MCF 10A (cell line): ENCODE measurements at regions not wholly inside any gene's neighbourhood (a gene's known extent, or its start where the extent isn't known, plus 50 kb on each side); places are given as distances from the start of the nearest gene placed in this dataset.

ENCODE experiments used
- BruUV-seq: library from RNA; stranded (reverse); fragments of 400-500 nt; replicated peaks from 2 replicates; lab custom pipeline; 2021; lab: Mats Ljungman, UMichigan
- CTCF ChIA-PET: fragments of 300-600 bp; sonication (Branson Sonifier 250); formaldehyde crosslinking; extraction: SDS; loops from one replicate; lab custom pipeline; 2021; ENCODE audit warnings: antibody characterized with exemption, inconsistent platforms; lab: Yijun Ruan, JAX
- POLR2A ChIA-PET: fragments of 300-600, 350-650 bp; sonication (Branson Sonifier 250); formaldehyde crosslinking; extraction: SDS; loops from one replicate; lab custom pipeline; 2020; ENCODE audit warnings: antibody characterized with exemption, inconsistent platforms; lab: Yijun Ruan, JAX
- DNase-seq: peaks from one replicate; pipeline ENCODE4 v3.0.0-alpha.2; 2018; ENCODE audit not compliant: unreplicated experiment
- H3K27ac Mint-ChIP-seq: one replicate; pipeline ENCODE4 v1.8.0; 2022; ENCODE audit warnings: mild to moderate bottlenecking, low read depth, mixed read lengths; ENCODE audit not compliant: unreplicated experiment
- H3K27me3 Mint-ChIP-seq: one replicate; pipeline ENCODE4 v1.8.0; 2022; ENCODE audit warnings: mixed read lengths; ENCODE audit not compliant: insufficient read depth, unreplicated experiment
- H3K36me3 Mint-ChIP-seq: one replicate; pipeline ENCODE4 v1.8.0; 2022; ENCODE audit warnings: mild to moderate bottlenecking, moderate library complexity, mixed read lengths; ENCODE audit not compliant: insufficient read depth, unreplicated experiment
- H3K4me1 Mint-ChIP-seq: one replicate; pipeline ENCODE4 v1.8.0; 2022; ENCODE audit warnings: mixed read lengths; ENCODE audit not compliant: insufficient read depth, unreplicated experiment
- H3K4me3 Mint-ChIP-seq: one replicate; pipeline ENCODE4 v1.8.0; 2022; ENCODE audit warnings: mild to moderate bottlenecking, moderate library complexity, mixed read lengths; ENCODE audit not compliant: unreplicated experiment
- H3K9me3 Mint-ChIP-seq: one replicate; pipeline ENCODE4 v1.8.0; 2022; ENCODE audit warnings: mixed read lengths; ENCODE audit not compliant: unreplicated experiment
- intact Hi-C: fragments of 100-400 bp; cut with micrococcal nuclease; formaldehyde crosslinking; loops from 2 replicates; pipeline ENCODE4 v1.14.1; 2022
- TF ChIP-seq, protein P1 (sequence below): fragments of 200-600 bp; IDR thresholded peaks from one replicate; pipeline ENCODE4 v1.8.0; 2022; ENCODE audit warnings: antibody characterized with exemption, mild to moderate bottlenecking; ENCODE audit not compliant: unreplicated experiment

GRCh38 chr3:197375001-197375441 lies 76.6 kb upstream of the DLG1 start:
- no TSS peak for BruUV-seq
- peak; percentile 35 for DNase-seq
- no peaks in the 10 kb centered on the region for H3K9me3 Mint-ChIP-seq
- H3K27me3 Mint-ChIP-seq: no peaks in the 10 kb centered on the region
- intact Hi-C loops: no loop called here
- TF ChIP-seq, protein P1, sequence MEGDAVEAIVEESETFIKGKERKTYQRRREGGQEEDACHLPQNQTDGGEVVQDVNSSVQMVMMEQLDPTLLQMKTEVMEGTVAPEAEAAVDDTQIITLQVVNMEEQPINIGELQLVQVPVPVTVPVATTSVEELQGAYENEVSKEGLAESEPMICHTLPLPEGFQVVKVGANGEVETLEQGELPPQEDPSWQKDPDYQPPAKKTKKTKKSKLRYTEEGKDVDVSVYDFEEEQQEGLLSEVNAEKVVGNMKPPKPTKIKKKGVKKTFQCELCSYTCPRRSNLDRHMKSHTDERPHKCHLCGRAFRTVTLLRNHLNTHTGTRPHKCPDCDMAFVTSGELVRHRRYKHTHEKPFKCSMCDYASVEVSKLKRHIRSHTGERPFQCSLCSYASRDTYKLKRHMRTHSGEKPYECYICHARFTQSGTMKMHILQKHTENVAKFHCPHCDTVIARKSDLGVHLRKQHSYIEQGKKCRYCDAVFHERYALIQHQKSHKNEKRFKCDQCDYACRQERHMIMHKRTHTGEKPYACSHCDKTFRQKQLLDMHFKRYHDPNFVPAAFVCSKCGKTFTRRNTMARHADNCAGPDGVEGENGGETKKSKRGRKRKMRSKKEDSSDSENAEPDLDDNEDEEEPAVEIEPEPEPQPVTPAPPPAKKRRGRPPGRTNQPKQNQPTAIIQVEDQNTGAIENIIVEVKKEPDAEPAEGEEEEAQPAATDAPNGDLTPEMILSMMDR: no peak
- ChIA-PET CTCF (interaction anchor here (0.6 to 1.3 kb wide), 3 partner anchors 19 to 140 kb away, joined by 3 to 5 read pairs (median 4); no protein-coding TSS in a partner anchor), POLR2A (interaction anchor here (1.1 to 2.9 kb wide), 5 partner anchors 20 to 85 kb away, joined by 4 to 13 read pairs (median 7); partner anchors contain the start of gene DLG1)
- no peak overlapping the region for H3K27ac Mint-ChIP-seq
- H3K4me1 Mint-ChIP-seq: peaks cover 28% of the 10 kb centered on the region
- peaks cover 6% of the 10 kb centered on the region for H3K36me3 Mint-ChIP-seq
- no peak overlapping the region for H3K4me3 Mint-ChIP-seq

DNA sequence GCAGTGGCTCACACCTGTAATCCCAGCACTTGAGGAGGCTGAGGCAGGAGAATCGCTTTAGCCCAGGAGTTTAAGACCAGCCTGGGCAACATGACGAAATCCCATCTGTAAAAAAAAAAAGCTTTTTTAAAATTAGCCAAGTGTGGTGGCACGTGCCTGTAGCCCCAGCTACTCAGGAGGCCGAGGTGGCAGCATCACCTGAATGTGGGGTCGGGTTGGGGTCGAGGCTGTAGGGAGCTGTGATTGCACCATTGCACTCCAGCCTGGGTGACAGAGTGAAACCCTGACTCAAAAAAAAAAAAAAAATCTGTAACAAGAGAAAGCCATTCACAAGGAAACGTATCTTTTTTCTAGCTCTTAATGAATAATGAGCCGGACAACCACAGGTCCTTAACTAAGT lies 74.7 kb upstream of the DLG1 start:
- POLR2A ChIA-PET: interaction anchor here (0.7 to 4.7 kb wide), 6 partner anchors 21 to 94 kb away, joined by 4 to 36 read pairs (median 14); partner anchors contain the start of gene DLG1
- TF ChIP-seq, protein P1: no peak
- Mint-ChIP-seq H3K4me1 (peaks cover 35% of the 10 kb centered on the region), H3K4me3 (no peak overlapping the region), H3K27ac (no peak overlapping the region), H3K36me3 (peaks cover 6% of the 10 kb centered on the region), H3K9me3 (no peaks in the 10 kb centered on the region), H3K27me3 (no peaks in the 10 kb centered on the region)
- DNase-seq: no peak
- intact Hi-C loops: loop anchor here (2.0 to 5.0 kb wide), 2 partner anchors 22 to 76 kb away; partner anchors contain the start of gene DLG1
- CTCF ChIA-PET: interaction anchor here (1.2 kb wide), 1 partner anchor 62 kb away, joined by 3 read pairs; no protein-coding TSS in a partner anchor
- BruUV-seq: no TSS peak

- ChIA-PET POLR2A (interaction anchor here (0.6 to 4.7 kb wide), 11 partner anchors 23 to 632 kb away, joined by 3 to 39 read pairs (median 7); partner anchors contain the start of gene DLG1), CTCF (interaction anchor here (0.6 to 2.6 kb wide), 3 partner anchors 42 to 115 kb away, joined by 3 to 9 read pairs (median 3); no protein-coding TSS in a partner anchor)
- H3K27me3 Mint-ChIP-seq: no peaks in the 10 kb centered on the region
- intact Hi-C loops: loop anchor here (2.0 to 5.0 kb wide), 2 partner anchors 23 to 75 kb away; partner anchors contain the start of gene DLG1
- H3K4me1 Mint-ChIP-seq: peaks cover 45% of the 10 kb centered on the region
- peak; percentile 89 for DNase-seq
- TF ChIP-seq, protein P1: no peak
- H3K9me3 Mint-ChIP-seq: no peaks in the 10 kb centered on the region
- H3K27ac Mint-ChIP-seq: peak overlapping the region; percentile 75
- H3K4me3 Mint-ChIP-seq: peak overlapping the region; percentile 19
- H3K36me3 Mint-ChIP-seq: peaks cover 6% of the 10 kb centered on the region
- BruUV-seq: TSS peak; percentile 63
Measured at GRCh38 chr3:197372047-197372661, 73.7 kb upstream of the DLG1 start.

DNA sequence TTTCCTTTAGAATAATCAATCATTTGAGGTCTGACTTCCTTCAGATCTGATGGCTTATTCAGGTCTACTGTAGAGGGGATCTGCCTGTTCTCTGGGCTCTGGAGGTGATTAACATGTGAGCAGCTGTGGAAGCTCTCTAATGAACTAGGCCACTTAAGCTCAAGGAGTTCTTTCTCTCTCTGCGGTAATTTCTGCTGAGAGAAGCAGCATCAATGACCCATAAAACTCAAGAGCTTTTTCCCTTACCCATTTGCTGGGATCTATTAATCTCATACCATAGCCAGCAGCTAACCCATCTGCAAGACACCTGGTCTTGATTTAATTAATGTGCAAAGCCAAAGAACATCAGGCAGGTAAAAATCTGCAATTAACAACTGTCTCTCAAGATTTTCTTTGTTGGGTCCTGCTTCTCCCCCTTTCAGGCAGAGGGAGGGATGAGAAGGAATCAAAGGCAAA lies 73.2 kb upstream of the DLG1 start:
- Mint-ChIP-seq H3K9me3 (no peaks in the 10 kb centered on the region), H3K4me3 (peak overlapping the region; percentile 19), H3K4me1 (peaks cover 47% of the 10 kb centered on the region), H3K27me3 (no peaks in the 10 kb centered on the region), H3K36me3 (peaks cover 6% of the 10 kb centered on the region), H3K27ac (peak overlapping the region; percentile 75)
- POLR2A ChIA-PET: interaction anchor here (0.6 to 4.7 kb wide), 11 partner anchors 23 to 631 kb away, joined by 3 to 39 read pairs (median 7); partner anchors contain the start of gene DLG1
- intact Hi-C loops: loop anchor here (2.0 to 5.0 kb wide), 2 partner anchors 23 to 74 kb away; partner anchors contain the start of gene DLG1
- TF ChIP-seq, protein P1: no peak
- CTCF ChIA-PET: interaction anchor here (1.0 to 2.6 kb wide), 2 partner anchors 115 to 184 kb away, joined by 4 to 9 read pairs; partner anchors contain the start of gene BDH1
- no peak for DNase-seq
- no TSS peak for BruUV-seq
